Spleen (tissue), 11 donors: ENCODE measurements at regions not wholly inside any gene's neighbourhood (a gene's known extent, or its start where the extent isn't known, plus 50 kb on each side); places are given as distances from the start of the nearest gene placed in this dataset.

Source experiments
- DNase-seq: peaks from one replicate; pipeline ENCODE4 v3.0.0-alpha.2; 2020
- H3K27ac ChIP-seq, 8 donors: fragments of 200-600 bp; sonication (generic) in 7 of 8; 1 replicate in 4 of 8; 2 replicates in 4 of 8; pipeline versions ENCODE4 v1.5.0 to v1.8.0; 2016 to 2021; ENCODE audit warnings: inconsistent platforms in 4 of 8, mild to moderate bottlenecking in 4 of 8, moderate library complexity in 1 of 8
- H3K27me3 ChIP-seq, 7 donors: fragments of 200-600 bp; sonication (generic) in 6 of 7; replicated peaks in 1 of 7; 1 replicate in 4 of 7; 2 replicates in 3 of 7; pipeline versions ENCODE4 v1.5.0 to v1.8.0; 2016 to 2021; ENCODE audit warnings: inconsistent platforms in 3 of 7, mild to moderate bottlenecking in 1 of 7
- H3K36me3 ChIP-seq, 6 donors: fragments of 200-600 bp; sonication (generic) in 5 of 6; 1 replicate in 4 of 6; 2 replicates in 2 of 6; pipeline versions ENCODE4 v1.5.0 to v1.8.0; 2016 to 2021; ENCODE audit warnings: inconsistent platforms in 2 of 6
- H3K4me1 ChIP-seq, 6 donors: fragments of 200-600 bp; sonication (generic) in 5 of 6; 1 replicate in 3 of 6; 2 replicates in 3 of 6; pipeline versions ENCODE4 v1.5.0 to v1.8.0; 2016 to 2021; ENCODE audit warnings: inconsistent platforms in 3 of 6
- H3K4me3 ChIP-seq, 8 donors: fragments of 200-600 bp; sonication (generic) in 7 of 8; 1 replicate in 4 of 8; 2 replicates in 4 of 8; pipeline versions ENCODE4 v1.5.0 to v1.8.0; 2016 to 2021; ENCODE audit warnings: inconsistent platforms in 4 of 8, mild to moderate bottlenecking in 4 of 8, moderate library complexity in 2 of 8
- H3K9me3 ChIP-seq, 8 donors: fragments of 200-600 bp; sonication (generic) in 7 of 8; 1 replicate in 4 of 8; 2 replicates in 4 of 8; pipeline versions ENCODE4 v1.5.0 to v1.8.0; 2016 to 2021; ENCODE audit warnings: inconsistent platforms in 4 of 8
- CTCF ChIP-seq, 11 experiments: fragments of 200-600 bp in 7 of 11; fragments of 450-650 bp in 4 of 11; sonication (generic) in 4 of 11; IDR thresholded peaks in 8 of 11; conservative IDR thresholded peaks in 3 of 11; 1 replicate in 7 of 11; 2 replicates in 4 of 11; pipeline versions ENCODE4 v1.4.0 to v1.8.0; 2016 to 2021; ENCODE audit warnings: antibody characterized with exemption in 11 of 11, inconsistent platforms in 4 of 11, mild to moderate bottlenecking in 1 of 11
- POLR2A ChIP-seq, 3 donors: fragments of 450-650 bp; IDR thresholded peaks; one replicate each; pipeline ENCODE4 v1.5.1; 2017; ENCODE audit warnings: antibody characterized with exemption in 3 of 3, mild to moderate bottlenecking in 1 of 3
- POLR2AphosphoS5 ChIP-seq, 3 donors: sonication (generic); formaldehyde crosslinking; IDR thresholded peaks; one replicate each; pipeline ENCODE4 v1.5.1; 2017; ENCODE audit warnings: antibody characterized with exemption in 3 of 3
- WGBS, 5 donors: extraction: QIAGEN DNeasy Blood & Tissue Kit in 3 of 5; methylation state at CpG; one replicate each; pipeline versions ENCODE4 v1.1.5 to v1.1.7; 2013 to 2018; 5-methylcytosine and 5-hydroxymethylcytosine counted together
- intact Hi-C: fragments of 100-400 bp; cut with DNase I; formaldehyde crosslinking; loops from one replicate; pipeline ENCODE4 v1.15.0; 2023; ENCODE audit warnings: low total_unique reads
- donor health status: healthy with polysubstance abuse.
- donor health status: DM: no; HTN: no; CAD: no; lungs with moderate emphysema.
- donor health status: DM: no; HTN: no; CAD: no.
- donor health status: Bipolar disorder and iron deficiency.
- donor health status: healthy.
- donor health status: DM: no; HTN: no; CAD: no.
- donor health status: DM: yes; HTN: yes; CAD: no.

GRCh38 chr11:70524096-70524922, 126.0 kb downstream of the CTTN start:
- peak; percentile 49 for DNase-seq
- Histone ChIP-seq H3K36me3 (no peaks in the 10 kb centered on the region), H3K4me1 (peaks cover 0 to 22% (median 4%) of the 10 kb centered on the region in 6 donors), H3K9me3 (no peaks in the 10 kb centered on the region), H3K27me3 (peaks cover 0 to 44% (median 0%) of the 10 kb centered on the region in 7 donors), H3K4me3 (no peak overlapping the region), H3K27ac (no peak overlapping the region)
- TF ChIP-seq POLR2A (IDR thresholded peaks at IDR 0.05) (no peak), POLR2AphosphoS5 (IDR thresholded peaks at IDR 0.05) (no peak), CTCF (IDR thresholded peaks at IDR 0.05 in 8 of 11, conservative IDR thresholded peaks at IDR 0.05 in 3 of 11) (no peak)
- WGBS, 5 donors = 73 to 79% (median 78%) methylated on average over 10 to 21 of the region's 21 CpGs
- intact Hi-C loops = no loop called here

- H3K4me3 ChIP-seq = no peak overlapping the region
- intact Hi-C loops = no loop called here
- peaks cover 0 to 7% (median 0%) of the 10 kb centered on the region in 8 donors for H3K9me3 ChIP-seq
- H3K36me3 ChIP-seq = no peaks in the 10 kb centered on the region
- WGBS, 5 donors = 85 to 98% (median 90%) methylated on average over 8 to 9 of the region's 9 CpGs
- peaks cover 0 to 22% (median 4%) of the 10 kb centered on the region in 6 donors for H3K4me1 ChIP-seq
- peaks cover 0 to 44% (median 0%) of the 10 kb centered on the region in 7 donors for H3K27me3 ChIP-seq
- peak; percentile 58 for DNase-seq
- H3K27ac ChIP-seq = no peak overlapping the region
- TF ChIP-seq CTCF (IDR thresholded peaks at IDR 0.05 in 8 of 11, conservative IDR thresholded peaks at IDR 0.05 in 3 of 11) (no peak), POLR2AphosphoS5 (IDR thresholded peaks at IDR 0.05) (no peak), POLR2A (IDR thresholded peaks at IDR 0.05) (no peak)
Observed at GRCh38 chr11:70525006-70525405, 126.7 kb downstream of the CTTN start.

GRCh38 chr11:70525466-70525865, 127.1 kb downstream of the CTTN start:
- DNase-seq = peak; percentile 53
- WGBS, 5 donors = 78 to 94% (median 87%) methylated on average over 7 of the region's 7 CpGs

More at GRCh38 chr11:70525466-70525865, 127.1 kb downstream of the CTTN start:
- peaks cover 0 to 21% (median 4%) of the 10 kb centered on the region in 6 donors for H3K4me1 ChIP-seq
- no peak overlapping the region for H3K27ac ChIP-seq
- no peaks in the 10 kb centered on the region for H3K36me3 ChIP-seq
- H3K9me3 ChIP-seq = peaks cover 0 to 9% (median 0%) of the 10 kb centered on the region in 8 donors
- H3K4me3 ChIP-seq = no peak overlapping the region
- TF ChIP-seq CTCF (IDR thresholded peaks at IDR 0.05 in 8 of 11, conservative IDR thresholded peaks at IDR 0.05 in 3 of 11) (no peak), POLR2AphosphoS5 (IDR thresholded peaks at IDR 0.05) (no peak), POLR2A (IDR thresholded peaks at IDR 0.05) (no peak)
- intact Hi-C loops = no loop called here
- H3K27me3 ChIP-seq = peaks cover 0 to 39% (median 0%) of the 10 kb centered on the region in 7 donors
